Activated T-cell treated with anti-CD3 and anti-CD28 coated beads, Interleukin-2, amount 50 U/mL, for 24 hours (primary cell): ENCODE measurements at regions not wholly inside any gene's neighbourhood (a gene's known extent, or its start where the extent isn't known, plus 50 kb on each side); places are given as distances from the start of the nearest gene placed in this dataset.
A peak's percentile ranks its signal among the peaks of the same experiment; 100 is the strongest.
"Not testable (repeated sequence)": the region's sequence is repeated elsewhere in the genome, so short reads cannot be mapped to it uniquely, and the experiment has no call there.

Experiments used
- DNase-seq: peaks from one replicate; pipeline ENCODE4 v3.0.0-alpha.2; 2020
- H3K27ac Mint-ChIP-seq: 2 replicates; pipeline ENCODE4 v1.8.0; 2020; ENCODE audit warnings: mild to moderate bottlenecking, mixed read lengths
- H3K27me3 Mint-ChIP-seq: 2 replicates; pipeline ENCODE4 v1.8.0; 2020; ENCODE audit warnings: mixed read lengths
- H3K36me3 Mint-ChIP-seq: 2 replicates; pipeline ENCODE4 v1.8.0; 2020; ENCODE audit warnings: low read depth, mixed read lengths
- H3K4me1 Mint-ChIP-seq: 2 replicates; pipeline ENCODE4 v1.8.0; 2020; ENCODE audit warnings: low read depth, mixed read lengths
- H3K4me3 Mint-ChIP-seq: 2 replicates; pipeline ENCODE4 v1.8.0; 2020; ENCODE audit warnings: mild to moderate bottlenecking, moderate library complexity, mixed read lengths
- H3K9me3 Mint-ChIP-seq: 2 replicates; pipeline ENCODE4 v1.8.0; 2020; ENCODE audit warnings: mixed read lengths

GRCh38 chr17:20867436-20867937, 175.3 kb downstream of the USP22 start:
- H3K4me3 Mint-ChIP-seq, H3K4me1 Mint-ChIP-seq, DNase-seq, H3K9me3 Mint-ChIP-seq, H3K27ac Mint-ChIP-seq, H3K36me3 Mint-ChIP-seq: not testable (repeated sequence)
- peaks cover 17% of the 10 kb centered on the region for H3K27me3 Mint-ChIP-seq

- peaks cover 17% of the 10 kb centered on the region for H3K27me3 Mint-ChIP-seq
- not testable (repeated sequence) for H3K9me3 Mint-ChIP-seq, H3K27ac Mint-ChIP-seq, DNase-seq, H3K4me1 Mint-ChIP-seq, H3K36me3 Mint-ChIP-seq, H3K4me3 Mint-ChIP-seq
These were observed 174.7 kb downstream of the USP22 start for GRCh38 chr17:20867938-20868661.

DNA sequence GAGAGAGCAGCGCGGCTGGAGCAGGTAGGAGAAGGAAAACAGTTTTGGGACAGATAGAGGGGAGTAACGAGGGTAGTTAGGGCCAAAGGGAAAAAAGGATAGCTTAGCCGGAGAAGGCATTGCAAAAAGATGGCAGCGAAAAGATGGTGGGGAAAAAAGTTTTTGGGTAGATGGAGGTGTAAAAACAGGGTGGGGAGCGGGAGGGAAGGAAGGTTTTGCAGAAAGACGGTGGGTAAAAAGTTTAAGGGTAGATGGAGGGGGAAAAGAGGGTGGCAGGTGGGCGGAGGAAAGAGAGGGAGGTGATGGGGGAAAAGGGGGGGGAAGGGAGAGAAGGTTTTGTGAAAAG, 174.2 kb downstream of the USP22 start:
- DNase-seq, H3K9me3 Mint-ChIP-seq, H3K4me3 Mint-ChIP-seq, H3K27ac Mint-ChIP-seq, H3K36me3 Mint-ChIP-seq, H3K4me1 Mint-ChIP-seq: not testable (repeated sequence)
- peaks cover 17% of the 10 kb centered on the region for H3K27me3 Mint-ChIP-seq

DNA sequence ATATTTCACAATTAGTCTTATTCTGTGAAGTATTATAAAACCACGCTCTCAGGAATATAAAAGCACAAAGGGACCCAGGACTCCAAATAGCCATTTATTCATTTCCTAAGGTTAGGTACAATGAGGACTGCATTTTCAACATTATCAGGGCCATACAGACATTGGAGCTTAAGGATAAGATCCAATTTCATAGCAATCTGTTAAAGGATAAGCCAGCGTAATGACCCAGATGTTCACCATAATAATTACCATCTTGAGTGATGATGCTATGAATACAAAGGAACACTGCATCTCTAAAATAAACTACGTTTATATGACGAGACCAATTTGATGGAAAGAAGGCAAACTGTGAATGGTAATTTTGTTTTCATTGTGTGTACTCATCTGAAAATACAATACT, 169.6 kb downstream of the USP22 start:
- DNase-seq, H3K4me1 Mint-ChIP-seq, H3K36me3 Mint-ChIP-seq, H3K27ac Mint-ChIP-seq, H3K9me3 Mint-ChIP-seq, H3K4me3 Mint-ChIP-seq: not testable (repeated sequence)
- peaks cover 16% of the 10 kb centered on the region for H3K27me3 Mint-ChIP-seq

- H3K36me3 Mint-ChIP-seq, H3K4me3 Mint-ChIP-seq, DNase-seq, H3K4me1 Mint-ChIP-seq, H3K27ac Mint-ChIP-seq, H3K9me3 Mint-ChIP-seq: not testable (repeated sequence)
- peaks cover 22% of the 10 kb centered on the region for H3K27me3 Mint-ChIP-seq
These were observed 169.0 kb downstream of the USP22 start for GRCh38 chr17:20873688-20874328.

DNA sequence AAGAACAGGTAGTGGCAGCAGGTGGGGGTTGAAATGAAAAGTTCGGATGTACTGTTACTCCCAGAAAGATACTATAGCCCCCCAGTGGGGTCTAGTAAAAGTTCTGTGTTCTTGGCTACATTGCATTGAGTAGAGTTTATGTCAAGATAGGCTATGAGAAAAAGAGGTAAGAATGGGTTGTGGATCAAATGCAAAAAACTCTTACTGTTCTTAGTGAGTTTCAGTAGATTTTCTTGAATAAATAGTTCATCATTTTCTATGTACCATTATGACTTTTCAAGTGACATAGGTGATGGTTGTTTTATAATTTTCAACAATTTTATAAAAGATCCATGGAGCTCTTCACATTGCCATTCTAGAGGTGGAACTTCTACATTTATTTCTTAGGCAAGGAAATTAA, 165.4 kb downstream of the USP22 start:
- H3K27me3 Mint-ChIP-seq = peaks cover 39% of the 10 kb centered on the region
- H3K4me1 Mint-ChIP-seq = not testable (repeated sequence)

DNA sequence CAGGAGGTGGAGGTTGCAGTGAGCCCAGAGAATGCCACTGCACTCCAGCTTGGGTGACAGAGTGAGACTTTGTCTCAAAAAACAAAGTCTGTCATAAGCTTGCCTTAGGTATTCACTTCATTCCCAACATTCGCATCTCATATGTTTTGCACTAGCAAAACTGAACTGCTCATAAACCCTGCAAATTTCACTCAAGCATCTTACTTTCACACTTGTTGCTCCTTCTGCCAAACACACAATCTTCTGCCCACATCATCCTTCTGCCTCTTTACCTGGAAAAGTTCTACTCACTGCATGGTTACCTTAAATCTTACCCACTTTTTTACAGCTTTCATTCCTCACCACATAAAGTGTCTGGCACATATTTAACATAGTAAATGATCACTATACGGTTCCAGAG, 152.5 kb downstream of the USP22 start:
- no peak for DNase-seq
- Mint-ChIP-seq H3K4me1 (no peaks in the 10 kb centered on the region), H3K36me3 (no peaks in the 10 kb centered on the region), H3K9me3 (no peaks in the 10 kb centered on the region), H3K27me3 (peaks cover 13% of the 10 kb centered on the region), H3K4me3 (no peak overlapping the region), H3K27ac (no peak overlapping the region)

More for the DNA sequence above, 165.4 kb downstream of the USP22 start:
- H3K27ac Mint-ChIP-seq, H3K4me3 Mint-ChIP-seq, H3K36me3 Mint-ChIP-seq, H3K9me3 Mint-ChIP-seq, DNase-seq: not testable (repeated sequence)

GRCh38 chr17:20895426-20895825, 147.4 kb downstream of the USP22 start:
- not testable (repeated sequence) for H3K4me1 Mint-ChIP-seq, H3K36me3 Mint-ChIP-seq, H3K27ac Mint-ChIP-seq, DNase-seq, H3K4me3 Mint-ChIP-seq, H3K9me3 Mint-ChIP-seq
- peaks cover 18% of the 10 kb centered on the region for H3K27me3 Mint-ChIP-seq

- Mint-ChIP-seq H3K36me3 (no peaks in the 10 kb centered on the region), H3K4me3 (no peak overlapping the region), H3K27me3 (peaks cover 17% of the 10 kb centered on the region), H3K4me1 (no peaks in the 10 kb centered on the region), H3K9me3 (no peaks in the 10 kb centered on the region), H3K27ac (no peak overlapping the region)
- peak; percentile 64 for DNase-seq
These were observed 146.6 kb downstream of the USP22 start for GRCh38 chr17:20896153-20896649.

DNA sequence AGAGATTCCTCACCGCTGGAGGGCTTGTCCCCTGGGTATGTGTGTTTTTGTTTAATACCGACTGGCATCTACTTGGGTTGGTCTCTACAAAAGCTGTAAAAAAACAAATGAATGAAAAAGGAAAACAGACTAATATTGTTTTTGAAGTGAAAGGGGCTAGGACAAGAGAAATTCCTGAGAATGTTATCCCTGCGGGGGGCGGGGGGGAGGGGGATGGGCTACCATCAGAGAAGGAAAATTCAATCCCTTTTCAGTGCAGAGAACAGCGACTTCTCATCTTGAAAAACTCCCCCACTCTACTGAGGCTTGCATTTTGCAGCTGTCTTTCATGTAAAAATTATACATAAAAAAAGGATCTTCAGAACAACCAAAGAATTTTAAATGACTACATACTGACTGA, 144.1 kb downstream of the USP22 start:
- H3K9me3 Mint-ChIP-seq, H3K4me1 Mint-ChIP-seq, H3K36me3 Mint-ChIP-seq: not testable (repeated sequence)

GRCh38 chr17:20902496-20902895, 140.3 kb downstream of the USP22 start:
- not testable (repeated sequence) for H3K27ac Mint-ChIP-seq, H3K9me3 Mint-ChIP-seq, H3K4me1 Mint-ChIP-seq, H3K4me3 Mint-ChIP-seq, DNase-seq, H3K36me3 Mint-ChIP-seq
- peaks cover 27% of the 10 kb centered on the region for H3K27me3 Mint-ChIP-seq

More for the DNA sequence above, 144.1 kb downstream of the USP22 start:
- peaks cover 37% of the 10 kb centered on the region for H3K27me3 Mint-ChIP-seq
- H3K27ac Mint-ChIP-seq, DNase-seq, H3K4me3 Mint-ChIP-seq: not testable (repeated sequence)

GRCh38 chr17:20903549-20903948, 139.3 kb downstream of the USP22 start:
- H3K27me3 Mint-ChIP-seq = peaks cover 27% of the 10 kb centered on the region
- H3K27ac Mint-ChIP-seq, H3K9me3 Mint-ChIP-seq, H3K4me3 Mint-ChIP-seq, DNase-seq, H3K36me3 Mint-ChIP-seq, H3K4me1 Mint-ChIP-seq: not testable (repeated sequence)

DNA sequence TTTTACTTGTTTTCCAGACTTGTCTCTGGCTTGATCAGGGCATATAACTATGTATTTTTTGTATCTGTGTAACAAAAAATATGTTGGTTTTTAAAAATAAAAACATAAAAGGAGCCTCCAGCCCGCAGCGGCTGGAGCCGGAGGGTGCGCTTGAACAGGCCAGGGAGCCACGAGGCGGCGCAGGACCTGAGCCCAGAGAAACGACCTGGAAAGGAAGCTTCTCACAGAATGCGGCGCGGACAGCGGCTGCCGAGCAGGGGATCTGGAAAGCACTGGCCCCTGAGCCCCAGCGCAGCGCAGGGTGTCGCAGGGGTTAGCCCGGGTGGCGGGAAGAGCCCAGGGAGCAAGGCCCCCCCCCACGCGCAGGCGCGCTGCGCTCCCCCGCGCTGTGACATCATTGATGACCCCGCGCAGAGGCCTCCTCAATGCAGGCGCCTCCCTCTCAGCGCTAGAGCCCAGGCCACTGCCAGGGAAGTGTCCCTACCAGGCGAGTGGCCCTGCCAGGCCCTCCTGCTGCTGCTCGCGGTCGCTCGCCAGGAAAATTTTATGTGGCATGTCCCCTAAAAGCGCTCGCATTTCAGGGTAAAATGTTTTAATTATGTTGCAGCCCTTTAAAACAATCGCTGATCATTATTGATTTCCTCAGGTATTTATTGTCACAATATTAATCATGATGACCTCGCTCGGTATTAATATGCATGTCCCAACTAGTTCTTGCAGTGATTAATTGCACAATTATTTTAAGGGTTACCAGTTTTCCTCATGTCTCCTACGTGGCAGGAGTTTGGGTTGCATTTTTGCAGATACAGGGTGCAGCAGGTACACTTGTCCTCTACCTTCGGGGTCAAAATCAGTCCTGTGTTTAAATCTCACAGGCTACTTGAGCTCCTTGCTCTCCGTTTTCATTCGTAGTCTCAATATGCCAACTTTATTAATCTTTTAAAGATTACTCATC, 134.2 kb downstream of the USP22 start:
- Mint-ChIP-seq H3K9me3 (no peaks in the 10 kb centered on the region), H3K4me3 (peak overlapping the region; percentile 68), H3K27ac (peak overlapping the region; percentile 59), H3K27me3 (peaks cover 9% of the 10 kb centered on the region), H3K36me3 (no peaks in the 10 kb centered on the region), H3K4me1 (peaks cover 12% of the 10 kb centered on the region)
- DNase-seq = peak; percentile 89

DNA sequence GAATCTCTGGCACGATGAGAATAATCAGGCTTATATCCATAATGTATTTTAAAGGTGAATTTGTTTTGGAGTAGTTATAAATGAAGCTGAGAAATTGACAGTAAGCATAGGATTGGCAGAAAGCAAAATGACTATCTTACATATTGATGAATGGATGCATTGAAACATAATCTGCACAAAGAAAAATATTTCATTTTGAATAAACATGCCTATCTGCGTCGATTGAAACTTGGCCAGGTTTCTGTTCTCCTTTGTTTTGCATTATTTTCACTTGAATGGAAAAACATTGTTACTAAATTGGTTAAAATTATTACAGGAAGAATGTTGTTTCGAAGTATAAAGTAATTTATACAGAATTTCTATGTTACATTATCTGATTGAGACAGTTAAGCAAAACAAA, 128.2 kb downstream of the USP22 start:
- Mint-ChIP-seq H3K27ac (no peak overlapping the region), H3K4me1 (peaks cover 8% of the 10 kb centered on the region), H3K27me3 (peaks cover 20% of the 10 kb centered on the region), H3K4me3 (no peak overlapping the region), H3K9me3 (no peaks in the 10 kb centered on the region), H3K36me3 (no peaks in the 10 kb centered on the region)
- DNase-seq = no peak
